CD4-positive, alpha-beta T cell treated with Interleukin-4 for 4 hours (primary cell): ENCODE measurements at regions not wholly inside any gene's neighbourhood (a gene's known extent, or its start where the extent isn't known, plus 50 kb on each side); places are given as distances from the start of the nearest gene placed in this dataset.
A peak's percentile ranks its signal among the peaks of the same experiment; 100 is the strongest.

Experiments
- DNase-seq: peaks from one replicate; pipeline ENCODE4 v3.0.0-alpha.2; 2020

GRCh38 chr6:1554141-1554475, 55.6 kb upstream of the FOXC1 start:
- DNase-seq, result no peak

DNA sequence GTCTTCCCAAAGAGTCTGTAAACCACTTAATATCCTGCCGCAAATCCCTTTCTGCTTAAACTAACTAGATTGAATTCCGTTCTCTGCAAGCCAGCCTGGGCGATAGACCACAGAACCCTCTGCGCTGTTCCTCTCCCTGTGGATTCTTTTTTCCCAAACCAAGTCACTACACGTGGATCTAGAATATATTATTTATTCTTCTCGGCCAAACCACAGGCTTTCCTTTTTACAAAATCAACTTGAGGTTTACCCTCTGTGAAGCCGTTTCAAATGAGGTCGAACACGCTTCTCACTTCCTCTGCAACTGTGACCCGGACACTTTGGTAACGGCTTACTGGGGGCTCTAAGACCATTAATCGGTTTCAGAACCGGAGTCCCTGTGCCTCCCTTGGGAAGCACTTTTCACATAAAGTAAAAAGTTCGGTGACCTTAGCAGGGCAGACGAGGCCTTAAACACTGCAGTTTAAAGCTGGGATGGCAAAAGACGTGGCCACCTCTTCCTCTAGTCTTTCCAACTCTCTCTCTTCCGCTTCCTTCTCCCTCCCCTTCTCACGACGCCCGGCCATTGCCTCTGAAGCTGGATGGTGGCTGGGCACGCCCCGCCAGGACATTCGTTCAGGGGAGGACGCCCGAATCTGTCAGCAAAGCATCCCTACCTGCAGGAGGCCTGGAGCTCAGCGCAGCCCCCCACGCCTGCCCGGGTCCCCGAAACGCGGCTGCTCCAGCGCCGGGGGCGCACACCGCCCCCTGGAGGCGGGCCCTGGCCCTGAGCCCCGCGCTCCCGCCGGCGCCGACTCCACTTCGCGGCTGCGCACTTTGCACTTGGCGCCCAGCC, 55.0 kb upstream of the FOXC1 start:
- DNase-seq, result peak; percentile 46

- no peak for DNase-seq
These were observed 51.3 kb upstream of the FOXC1 start for GRCh38 chr6:1558388-1558787.
